GM19023 (cell line): ENCODE measurements at regions not wholly inside any gene's neighbourhood (a gene's known extent, or its start where the extent isn't known, plus 50 kb on each side); places are given as distances from the start of the nearest gene placed in this dataset.

Experiments used
- ATAC-seq: cut with Tn5 transposase; IDR thresholded peaks from one replicate; pipeline ENCODE4 v1.9.1; 2021; ENCODE audit warnings: mild to moderate bottlenecking, moderate library complexity; ENCODE audit not compliant: unreplicated experiment

GRCh38 chr6:105797983-105798453 is 288.1 kb upstream of the PRDM1 start:
- ATAC-seq = no peak

GRCh38 chr6:105797286-105797979 is 288.7 kb upstream of the PRDM1 start:
- no peak for ATAC-seq

- no peak for ATAC-seq
These were observed 290.1 kb upstream of the PRDM1 start for GRCh38 chr6:105795913-105796517.

GRCh38 chr6:105795366-105795765 is 290.8 kb upstream of the PRDM1 start:
- ATAC-seq = no peak

- no peak for ATAC-seq
These were observed 291.3 kb upstream of the PRDM1 start for GRCh38 chr6:105794870-105795269.

- ATAC-seq = no peak
These were observed 291.9 kb upstream of the PRDM1 start for GRCh38 chr6:105794239-105794638.

- ATAC-seq = no peak
These were observed 293.0 kb upstream of the PRDM1 start for GRCh38 chr6:105793130-105793529.

GRCh38 chr6:105791583-105792318 is 294.4 kb upstream of the PRDM1 start:
- peak; percentile 39 for ATAC-seq

GRCh38 chr6:105791179-105791578 is 295.0 kb upstream of the PRDM1 start:
- no peak for ATAC-seq

- no peak for ATAC-seq
These were observed 295.5 kb upstream of the PRDM1 start for GRCh38 chr6:105790635-105791034.

- no peak for ATAC-seq
These were observed 296.2 kb upstream of the PRDM1 start for GRCh38 chr6:105789935-105790334.

- no peak for ATAC-seq
These were observed 298.4 kb upstream of the PRDM1 start for GRCh38 chr6:105787747-105788146.

- ATAC-seq = peak; percentile 68
These were observed 299.1 kb upstream of the PRDM1 start for GRCh38 chr6:105786890-105787655.

- ATAC-seq = no peak
These were observed 299.7 kb upstream of the PRDM1 start for GRCh38 chr6:105786449-105786848.

GRCh38 chr6:105785066-105785811 is 300.9 kb upstream of the PRDM1 start:
- no peak for ATAC-seq

GRCh38 chr6:105784179-105784578 is 302.0 kb upstream of the PRDM1 start:
- ATAC-seq = no peak

- no peak for ATAC-seq
These were observed 302.7 kb upstream of the PRDM1 start for GRCh38 chr6:105783333-105783935.

- ATAC-seq = no peak
These were observed 304.2 kb upstream of the PRDM1 start for GRCh38 chr6:105781915-105782314.

GRCh38 chr6:105781248-105781647 is 304.9 kb upstream of the PRDM1 start:
- ATAC-seq = no peak
